ENCODE measurements at regions not wholly inside any gene's neighbourhood (a gene's known extent, or its start where the extent isn't known, plus 50 kb on each side); places are given as distances from the start of the nearest gene placed in this dataset.
A peak's percentile ranks its signal among the peaks of the same experiment; 100 is the strongest.

- TF ChIP-seq, protein P1, sequence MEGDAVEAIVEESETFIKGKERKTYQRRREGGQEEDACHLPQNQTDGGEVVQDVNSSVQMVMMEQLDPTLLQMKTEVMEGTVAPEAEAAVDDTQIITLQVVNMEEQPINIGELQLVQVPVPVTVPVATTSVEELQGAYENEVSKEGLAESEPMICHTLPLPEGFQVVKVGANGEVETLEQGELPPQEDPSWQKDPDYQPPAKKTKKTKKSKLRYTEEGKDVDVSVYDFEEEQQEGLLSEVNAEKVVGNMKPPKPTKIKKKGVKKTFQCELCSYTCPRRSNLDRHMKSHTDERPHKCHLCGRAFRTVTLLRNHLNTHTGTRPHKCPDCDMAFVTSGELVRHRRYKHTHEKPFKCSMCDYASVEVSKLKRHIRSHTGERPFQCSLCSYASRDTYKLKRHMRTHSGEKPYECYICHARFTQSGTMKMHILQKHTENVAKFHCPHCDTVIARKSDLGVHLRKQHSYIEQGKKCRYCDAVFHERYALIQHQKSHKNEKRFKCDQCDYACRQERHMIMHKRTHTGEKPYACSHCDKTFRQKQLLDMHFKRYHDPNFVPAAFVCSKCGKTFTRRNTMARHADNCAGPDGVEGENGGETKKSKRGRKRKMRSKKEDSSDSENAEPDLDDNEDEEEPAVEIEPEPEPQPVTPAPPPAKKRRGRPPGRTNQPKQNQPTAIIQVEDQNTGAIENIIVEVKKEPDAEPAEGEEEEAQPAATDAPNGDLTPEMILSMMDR (IDR thresholded peaks at IDR 0.05): no peak
- no peak for TF ChIP-seq ZFX (IDR thresholded peaks at IDR 0.05; ENCODE audit: borderline replicate concordance)
- H3K27ac ChIP-seq: no peak overlapping the region
Observed at GRCh38 chr12:67716817-67717216, 68.3 kb downstream of the DYRK2 start.

GRCh38 chr12:67719303-67719702, 70.8 kb downstream of the DYRK2 start:
- H3K27ac ChIP-seq: 0 out of 2 replicates have a peak overlapping the region, but pooled peaks have one; percentile 66

DNA sequence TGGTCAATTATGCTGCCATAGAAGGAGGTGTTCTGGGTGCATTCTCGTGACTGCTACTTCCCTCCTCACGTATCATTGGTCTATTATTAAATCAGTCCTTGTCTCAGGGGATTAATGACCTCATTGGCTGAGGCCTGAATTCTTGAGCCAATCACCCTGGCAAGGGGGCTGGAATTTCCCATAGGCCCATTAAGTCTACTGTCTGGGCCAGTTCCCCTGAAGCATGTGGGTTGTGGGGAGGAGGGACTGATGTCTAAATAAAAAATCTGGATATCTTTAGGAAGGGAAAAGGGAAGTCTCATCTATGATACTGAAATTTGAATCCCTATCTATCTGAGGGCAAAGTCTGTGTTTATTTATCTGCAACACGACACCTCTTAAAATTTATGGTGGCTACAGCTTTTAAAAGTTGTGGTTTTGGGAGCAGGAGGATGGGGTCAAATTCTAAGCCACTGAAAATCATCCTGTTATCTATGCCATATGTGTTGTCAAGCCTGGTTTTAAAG, 71.9 kb downstream of the DYRK2 start:
- no peak for TF ChIP-seq ZFX (IDR thresholded peaks at IDR 0.05; ENCODE audit: borderline replicate concordance)
- TF ChIP-seq, protein P1 (IDR thresholded peaks at IDR 0.05): no peak
- peak overlapping the region; percentile 66 for H3K27ac ChIP-seq

GRCh38 chr12:67721248-67721647, 72.7 kb downstream of the DYRK2 start:
- no peak for TF ChIP-seq ZFX (IDR thresholded peaks at IDR 0.05; ENCODE audit: borderline replicate concordance)
- TF ChIP-seq, protein P1 (IDR thresholded peaks at IDR 0.05): no peak
- peak overlapping the region; percentile 66 for H3K27ac ChIP-seq

GRCh38 chr12:67722296-67722695, 73.8 kb downstream of the DYRK2 start:
- H3K27ac ChIP-seq: no peak overlapping the region
- TF ChIP-seq, protein P1 (IDR thresholded peaks at IDR 0.05): no peak
- no peak for TF ChIP-seq ZFX (IDR thresholded peaks at IDR 0.05; ENCODE audit: borderline replicate concordance)

GRCh38 chr12:67726868-67727267, 78.3 kb downstream of the DYRK2 start:
- TF ChIP-seq, protein P1 (IDR thresholded peaks at IDR 0.05): no peak
- TF ChIP-seq ZFX (IDR thresholded peaks at IDR 0.05; ENCODE audit: borderline replicate concordance): no peak
- H3K27ac ChIP-seq: no peak overlapping the region

GRCh38 chr12:67727702-67728666, 79.4 kb downstream of the DYRK2 start:
- H3K27ac ChIP-seq: no peak overlapping the region
- TF ChIP-seq ZFX (IDR thresholded peaks at IDR 0.05; ENCODE audit: borderline replicate concordance): no peak
- TF ChIP-seq, protein P1 (IDR thresholded peaks at IDR 0.05): no peak

Data from 22Rv1 (cell line).